IMR-90 (cell line): ENCODE measurements at regions not wholly inside any gene's neighbourhood (a gene's known extent, or its start where the extent isn't known, plus 50 kb on each side); places are given as distances from the start of the nearest gene placed in this dataset.

ENCODE experiments used
- ATAC-seq: fragments of 200-7000 bp; cut with Tn5 transposase; 2 replicates; pipeline ENCODE4 v1.9.1; 2020; ENCODE audit warnings: low read depth, mild to moderate bottlenecking, moderate library complexity
- BruUV-seq: library from RNA; stranded (reverse); fragments of 400-500 nt; replicated peaks from 2 replicates; lab custom pipeline; 2021; lab: Mats Ljungman, UMichigan
- CTCF ChIA-PET: fragments of 300-600 bp; formaldehyde crosslinking; extraction: SDS; loops from one replicate; lab custom pipeline; 2021; ENCODE audit warnings: antibody characterized with exemption; lab: Yijun Ruan, JAX
- POLR2A ChIA-PET: fragments of 300-600 bp; sonication (Branson Sonifier 250); formaldehyde crosslinking; loops from one replicate; lab custom pipeline; 2022; ENCODE audit warnings: antibody characterized with exemption; ENCODE audit not compliant: unreplicated experiment; lab: Charles Lee
- DNase-seq: peaks from one replicate; pipeline ENCODE4 v3.0.0; 2013
- H2AFZ ChIP-seq: replicated peaks from 2 replicates; pipeline ENCODE3; 2013; ENCODE audit warnings: low read length, mild to moderate bottlenecking; ENCODE audit not compliant: poor library complexity
- H2AK5ac ChIP-seq: 2 replicates; pipeline ENCODE4 v1.6.1; 2013; ENCODE audit warnings: low read depth, low read length, inconsistent platforms
- H2AK9ac ChIP-seq: replicated peaks from 2 replicates; pipeline ENCODE3; 2013; ENCODE audit warnings: mild to moderate bottlenecking, low read depth, low read length, moderate library complexity; ENCODE audit not compliant: poor library complexity
- H2BK120ac ChIP-seq: 2 replicates; pipeline ENCODE4 v1.6.1; 2013; ENCODE audit warnings: low read depth, low read length, inconsistent platforms
- H2BK15ac ChIP-seq: 3 replicates; pipeline ENCODE4 v1.6.1; 2013; ENCODE audit warnings: low read depth, low read length, inconsistent platforms
- H2BK20ac ChIP-seq: 2 replicates; pipeline ENCODE4 v1.6.1; 2013; ENCODE audit warnings: low read depth, mild to moderate bottlenecking, inconsistent platforms, low read length, moderate library complexity
- H2BK5ac ChIP-seq: 2 replicates; pipeline ENCODE4 v1.6.1; 2013; ENCODE audit warnings: mild to moderate bottlenecking, low read depth, low read length, inconsistent platforms; ENCODE audit not compliant: poor library complexity, severe bottlenecking
- H3K14ac ChIP-seq: replicated peaks from 2 replicates; pipeline ENCODE4 v1.6.1; 2013; ENCODE audit warnings: low read depth, low read length, inconsistent platforms
- H3K18ac ChIP-seq: 2 replicates; pipeline ENCODE4 v1.6.1; 2013; ENCODE audit warnings: low read depth, low read length, control low read depth
- H3K23ac ChIP-seq: 2 replicates; pipeline ENCODE4 v1.6.1; 2013; ENCODE audit warnings: low read depth, low read length, inconsistent platforms
- H3K27ac ChIP-seq: 2 replicates; pipeline ENCODE4 v1.5.1; 2013; ENCODE audit warnings: mild to moderate bottlenecking, control low read depth, low read length; ENCODE audit not compliant: insufficient read depth
- H3K27me3 ChIP-seq: 2 replicates; pipeline ENCODE4 v1.6.1; 2013; ENCODE audit warnings: low read length; ENCODE audit not compliant: control insufficient read depth, insufficient read depth
- H3K36me3 ChIP-seq: 2 replicates; pipeline ENCODE4 v1.6.1; 2013; ENCODE audit warnings: low read length, mixed read lengths; ENCODE audit not compliant: control insufficient read depth, insufficient read depth
- H3K4ac ChIP-seq: 2 replicates; pipeline ENCODE4 v1.6.1; 2013; ENCODE audit warnings: low read depth, low read length, inconsistent platforms
- H3K4me1 ChIP-seq: 2 replicates; pipeline ENCODE4 v1.6.1; 2013; ENCODE audit warnings: low read length, mixed read lengths; ENCODE audit not compliant: control insufficient read depth, insufficient read depth
- H3K4me2 ChIP-seq: 2 replicates; pipeline ENCODE4 v1.6.1; 2013; ENCODE audit warnings: low read depth, mild to moderate bottlenecking, control low read depth, low read length, moderate library complexity
- H3K4me3 ChIP-seq: 2 replicates; pipeline ENCODE4 v1.5.1; 2013; ENCODE audit warnings: low read depth, mild to moderate bottlenecking, control low read depth, low read length, moderate library complexity; ENCODE audit not compliant: insufficient read depth
- H3K56ac ChIP-seq: 2 replicates; pipeline ENCODE4 v1.6.1; 2013; ENCODE audit warnings: low read length, inconsistent platforms; ENCODE audit not compliant: insufficient read depth; ENCODE audit errors: extremely low read depth
- H3K79me1 ChIP-seq, 2 experiments: 2 replicates each; pipeline ENCODE4 v1.6.1; 2013; ENCODE audit warnings: low read length in 2 of 2, inconsistent platforms in 1 of 2, low read depth in 1 of 2
- H3K9ac ChIP-seq: 2 replicates; pipeline ENCODE4 v1.6.1; 2013; ENCODE audit warnings: low read depth, low read length, control low read depth
- H3K9me1 ChIP-seq: 2 replicates; pipeline ENCODE4 v1.6.1; 2013; ENCODE audit warnings: low read length, inconsistent platforms; ENCODE audit not compliant: insufficient read depth
- H3K9me3 ChIP-seq: 2 replicates; pipeline ENCODE4 v1.6.1; 2013; ENCODE audit warnings: low read length; ENCODE audit not compliant: control insufficient read depth, insufficient read depth
- H4K20me1 ChIP-seq: 2 replicates; pipeline ENCODE4 v1.6.1; 2013; ENCODE audit warnings: low read length, inconsistent platforms; ENCODE audit not compliant: insufficient read depth
- H4K5ac ChIP-seq: 2 replicates; pipeline ENCODE4 v1.6.1; 2013; ENCODE audit warnings: mild to moderate bottlenecking, low read depth, low read length, control low read depth
- H4K8ac ChIP-seq, 2 experiments: 2 replicates each; pipeline ENCODE4 v1.6.1; 2013; ENCODE audit warnings: low read depth in 2 of 2, low read length in 2 of 2, control low read depth in 1 of 2, inconsistent platforms in 1 of 2
- H4K91ac ChIP-seq: 2 replicates; pipeline ENCODE4 v1.6.1; 2013; ENCODE audit warnings: low read depth, low read length, inconsistent platforms; ENCODE audit not compliant: insufficient read depth
- BHLHE40 ChIP-seq: fragments of 150-350 bp; IDR thresholded peaks from 2 replicates; pipeline ENCODE4 v1.6.1; 2016; ENCODE audit warnings: mild to moderate bottlenecking, low read depth, low read length
- MAZ ChIP-seq: IDR thresholded peaks from 2 replicates; pipeline ENCODE4 v1.6.1; 2012; ENCODE audit warnings: low read depth, mild to moderate bottlenecking, low read length, improper control_type of control experiment, moderate library complexity, borderline replicate concordance
- MXI1 ChIP-seq: IDR thresholded peaks from 2 replicates; pipeline ENCODE4 v1.6.1; 2012; ENCODE audit warnings: low read depth, mild to moderate bottlenecking, low read length, moderate library complexity, borderline replicate concordance
- RFX5 ChIP-seq: IDR thresholded peaks from 2 replicates; pipeline ENCODE4 v1.8.0; 2012; ENCODE audit warnings: low read depth, mild to moderate bottlenecking, low read length, moderate library complexity
- WGBS, 2 experiments: methylation state at CpG; one replicate each; pipeline versions ENCODE4 v1.1.5 to v1.1.7; 2013; ENCODE audit warnings: missing lambda C conversion rate in 2 of 2; ENCODE audit not compliant: insufficient read length in 1 of 2; ENCODE audit errors: extremely low coverage in 2 of 2; 5-methylcytosine and 5-hydroxymethylcytosine counted together
- dilution Hi-C: fragments of 300-500 bp; cut with HindIII; formaldehyde crosslinking; loops from one replicate; pipeline ENCODE4 v1.14.3; 2018; ENCODE audit warnings: low sequenced_read_pairs; ENCODE audit not compliant: unreplicated experiment
- in situ Hi-C: fragments of 300-500 bp; cut with MboI; formaldehyde crosslinking; loops from 3 replicates; pipeline ENCODE4 v1.14.3; 2019; ENCODE audit warnings: low sequenced_read_pairs, inconsistent platforms, mixed read lengths
- intact Hi-C: fragments of 100-400 bp; cut with micrococcal nuclease; formaldehyde crosslinking; loops from 2 replicates; pipeline ENCODE4 v1.10.0; 2022
- TF ChIP-seq, protein P1 (sequence below): fragments of 150-350 bp; IDR thresholded peaks from 2 replicates; pipeline ENCODE4 v1.6.1; 2017; ENCODE audit warnings: mild to moderate bottlenecking, antibody characterized with exemption, low read length, low read depth

GRCh38 chr4:167802463-167803212 lies 289.7 kb upstream of the ANXA10 start:
- H3K4me2 ChIP-seq: no peak overlapping the region
- H3K9me1 ChIP-seq: no peaks in the 10 kb centered on the region
- no peaks in the 10 kb centered on the region for H3K27me3 ChIP-seq
- H3K4me3 ChIP-seq: no peak overlapping the region
- H4K20me1 ChIP-seq: no peaks in the 10 kb centered on the region
- no peaks in the 10 kb centered on the region for H3K36me3 ChIP-seq
- no peak overlapping the region for H3K9ac ChIP-seq
- no TSS peak for BruUV-seq
- no peaks in the 10 kb centered on the region for H3K79me1 ChIP-seq
- TF ChIP-seq, protein P1, sequence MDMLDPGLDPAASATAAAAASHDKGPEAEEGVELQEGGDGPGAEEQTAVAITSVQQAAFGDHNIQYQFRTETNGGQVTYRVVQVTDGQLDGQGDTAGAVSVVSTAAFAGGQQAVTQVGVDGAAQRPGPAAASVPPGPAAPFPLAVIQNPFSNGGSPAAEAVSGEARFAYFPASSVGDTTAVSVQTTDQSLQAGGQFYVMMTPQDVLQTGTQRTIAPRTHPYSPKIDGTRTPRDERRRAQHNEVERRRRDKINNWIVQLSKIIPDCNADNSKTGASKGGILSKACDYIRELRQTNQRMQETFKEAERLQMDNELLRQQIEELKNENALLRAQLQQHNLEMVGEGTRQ: no peak
- no peak for TF ChIP-seq RFX5
- TF ChIP-seq MXI1: no peak
- TF ChIP-seq MAZ: no peak
- no peak for TF ChIP-seq BHLHE40
- no peak overlapping the region for H4K8ac ChIP-seq
- no peak for ATAC-seq
- H3K9me3 ChIP-seq: no peaks in the 10 kb centered on the region
- no peak overlapping the region for H2BK20ac ChIP-seq
- no peak overlapping the region for H3K18ac ChIP-seq
- no peak overlapping the region for H4K5ac ChIP-seq
- no peak overlapping the region for H2AK5ac ChIP-seq
- DNase-seq: no peak
- H2AFZ ChIP-seq: no peak overlapping the region
- dilution Hi-C loops (no loop called here), intact Hi-C loops (no loop called here), in situ Hi-C loops (no loop called here)
- no peak overlapping the region for H2BK5ac ChIP-seq
- H3K56ac ChIP-seq: no peak overlapping the region
- ChIA-PET CTCF (no interaction called here), POLR2A (no interaction called here)
- no peak overlapping the region for H2BK120ac ChIP-seq
- no peak overlapping the region for H2BK15ac ChIP-seq
- H3K4ac ChIP-seq: no peak overlapping the region
- H3K4me1 ChIP-seq: no peaks in the 10 kb centered on the region
- H3K23ac ChIP-seq: no peak overlapping the region
- H2AK9ac ChIP-seq: no peak overlapping the region
- H3K27ac ChIP-seq: no peak overlapping the region
- WGBS, 2 experiments: no CpG with 5 or more reads among the region's 3 CpGs
- H4K91ac ChIP-seq: no peak overlapping the region
- H3K14ac ChIP-seq: no peak overlapping the region
